ENCODE measurements at regions not wholly inside any gene's neighbourhood (a gene's known extent, or its start where the extent isn't known, plus 50 kb on each side); places are given as distances from the start of the nearest gene placed in this dataset.

DNA sequence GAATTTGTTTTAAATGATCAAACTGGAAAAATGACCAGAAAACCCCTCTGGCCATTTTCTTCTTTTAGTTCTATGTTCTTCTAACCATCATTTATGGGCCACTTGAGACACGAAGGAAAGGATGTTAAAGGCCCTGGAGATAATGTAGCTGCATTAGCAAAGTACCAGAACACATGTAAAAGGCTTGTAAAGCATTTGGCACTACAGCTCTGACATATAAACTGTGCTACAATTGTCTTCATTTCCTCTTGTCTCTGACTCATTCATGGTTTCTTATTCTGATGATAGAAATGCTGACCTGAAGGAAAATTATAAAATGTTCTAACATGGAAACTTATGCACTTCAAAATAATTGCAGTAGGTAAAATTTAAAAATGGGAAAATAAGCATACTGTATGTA is 388.7 kb downstream of the FAT4 start:
- peak; percentile 36 for DNase-seq

DNA sequence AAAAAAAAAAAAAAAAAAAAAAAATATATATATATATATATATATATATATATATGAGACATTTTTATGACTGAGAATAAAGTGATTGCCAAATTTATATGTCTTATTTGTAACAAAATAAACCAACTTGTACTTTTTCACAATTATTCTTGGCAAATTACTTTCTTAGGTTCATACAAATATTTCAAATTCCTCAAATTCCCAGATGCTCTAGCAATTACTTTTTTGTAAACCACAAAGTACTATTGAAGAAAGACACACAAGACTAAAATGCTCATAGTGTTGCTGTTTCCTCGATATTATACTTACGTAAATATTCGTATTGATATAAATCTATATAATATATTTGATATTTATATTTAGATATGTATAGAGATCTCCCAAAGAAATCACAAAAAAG is 390.0 kb downstream of the FAT4 start:
- peak; percentile 60 for DNase-seq

DNA sequence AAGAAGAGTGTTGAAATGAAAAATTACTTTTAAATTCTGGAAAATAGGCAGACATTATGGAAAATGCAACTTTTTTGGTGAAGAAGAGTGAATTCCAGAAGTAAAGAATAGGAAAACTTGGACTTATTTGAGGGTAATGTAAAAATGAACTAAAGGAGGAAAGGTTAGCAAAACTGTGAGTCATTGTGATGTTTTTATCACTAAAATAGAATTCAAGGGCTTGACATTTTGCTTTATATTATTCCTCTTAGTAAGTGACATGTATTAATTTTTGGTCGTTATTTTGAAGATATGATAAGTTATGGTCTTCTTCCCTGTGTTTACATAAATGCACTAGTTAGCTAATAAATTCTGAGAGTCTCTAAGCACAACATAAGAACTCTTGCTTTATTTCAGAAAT is 390.9 kb downstream of the FAT4 start:
- no peak for DNase-seq

DNA sequence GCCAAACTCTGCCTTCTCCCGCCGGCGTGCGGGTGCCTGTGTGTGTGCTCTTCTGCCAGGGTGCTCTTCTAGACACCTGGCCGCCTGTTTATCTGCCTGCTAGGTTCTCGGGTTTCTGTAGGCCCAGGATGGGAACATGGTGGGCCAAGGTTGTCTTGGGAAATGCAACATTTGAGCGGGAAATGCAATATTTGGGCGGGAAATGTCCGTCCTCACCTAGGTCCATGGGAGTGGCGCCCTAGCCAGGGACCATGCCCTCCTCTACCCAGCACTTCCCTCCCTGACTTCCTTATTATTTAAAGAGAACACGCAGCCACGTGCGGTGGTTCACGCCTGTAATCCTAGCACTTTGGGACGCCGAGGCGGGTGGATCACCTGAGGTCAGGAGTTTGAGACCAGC is 392.6 kb downstream of the FAT4 start:
- DNase-seq = no peak

DNA sequence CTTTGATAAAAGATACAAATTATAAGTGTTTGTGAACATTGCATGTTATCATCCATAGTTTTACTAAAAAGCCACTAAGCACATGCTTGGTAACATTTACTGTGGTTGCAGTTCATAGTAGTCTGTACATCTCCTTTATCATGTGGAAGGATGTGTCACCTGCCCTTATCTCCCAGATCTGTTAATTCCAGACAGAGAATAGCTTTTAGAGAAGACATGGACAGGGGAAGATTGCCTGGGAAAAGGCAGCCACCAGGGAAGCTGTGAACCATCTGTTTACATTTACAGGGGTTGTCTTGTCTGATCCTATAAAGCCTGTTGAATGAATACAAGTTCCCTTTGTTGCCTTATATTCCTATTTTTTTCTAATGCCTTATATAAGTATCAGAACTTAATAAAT is 396.0 kb downstream of the FAT4 start:
- DNase-seq = no peak

DNA sequence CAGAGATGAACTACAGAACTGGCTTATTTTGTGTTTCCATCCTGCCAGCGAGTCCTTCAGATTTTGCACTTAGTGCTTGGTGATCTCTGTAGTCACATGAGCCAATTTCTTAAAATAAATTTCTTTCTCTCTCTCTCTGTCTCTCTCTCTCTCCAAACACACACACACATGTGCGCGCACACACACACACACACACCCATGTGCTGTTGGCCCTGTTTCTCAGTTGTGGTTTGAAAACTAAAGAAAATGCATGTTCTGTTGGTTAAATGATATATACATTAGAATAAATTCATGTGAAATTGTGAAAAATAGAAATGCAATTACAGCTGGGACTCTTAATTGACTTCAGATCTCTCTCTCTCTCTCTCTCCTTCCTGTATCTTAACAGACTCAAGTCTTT is 399.3 kb downstream of the FAT4 start:
- DNase-seq = no peak

DNA sequence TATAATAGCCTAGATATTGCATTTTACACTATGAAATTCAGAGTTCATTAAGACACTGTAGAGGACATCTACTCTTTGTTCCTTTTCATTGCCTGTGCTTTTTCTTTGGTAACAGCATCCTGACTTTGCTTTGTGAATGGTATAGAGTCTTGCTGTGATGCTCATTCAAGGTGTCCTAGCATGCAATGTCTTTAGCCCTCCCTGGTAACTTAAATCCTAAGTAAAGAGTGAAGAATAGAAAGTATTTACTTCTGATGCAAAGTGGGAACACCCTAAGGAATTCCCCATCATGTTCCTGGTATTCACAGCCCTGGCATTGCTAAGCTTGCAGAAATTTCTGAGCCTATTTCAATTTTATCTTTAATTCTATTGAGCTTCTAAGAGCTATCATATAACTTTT is 400.1 kb downstream of the FAT4 start:
- peak; percentile 30 for DNase-seq

DNA sequence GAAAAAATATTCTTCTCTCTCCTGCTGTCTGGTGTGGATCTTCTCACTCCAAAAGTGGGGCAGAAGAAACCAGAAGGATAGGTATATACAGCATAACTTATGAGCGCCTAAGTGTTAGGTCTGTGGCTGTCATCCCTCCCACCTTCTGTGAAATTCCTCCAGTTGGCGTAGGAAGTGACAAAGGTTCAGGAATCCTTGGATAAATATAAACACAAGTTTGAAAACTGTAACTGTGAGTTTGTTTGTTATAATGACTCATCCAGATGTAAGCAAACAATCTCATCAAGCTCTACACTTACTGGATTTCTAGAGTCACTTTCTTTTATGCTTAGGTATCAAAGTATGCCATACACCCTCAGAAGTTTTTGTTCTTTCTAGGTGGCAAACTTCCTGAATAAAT is 405.2 kb downstream of the FAT4 start:
- peak; percentile 50 for DNase-seq

DNA sequence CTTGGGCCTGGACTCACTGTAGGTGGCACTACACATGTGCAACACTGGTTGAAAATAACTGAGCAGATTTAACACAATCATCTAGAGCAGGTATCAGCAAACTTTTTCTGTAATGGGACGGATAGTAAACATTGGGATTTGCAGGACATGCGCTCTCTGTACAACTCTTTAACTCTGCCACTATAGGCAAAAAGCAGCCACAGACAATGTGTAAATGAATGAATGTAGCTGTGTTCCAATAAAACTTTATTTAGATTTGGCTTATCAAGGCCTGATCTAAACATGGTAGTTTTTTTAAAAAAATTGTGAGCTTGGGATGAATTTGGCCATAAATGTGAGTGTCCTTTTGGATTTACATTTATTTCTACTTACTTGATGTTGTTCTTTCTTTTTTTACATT is 407.3 kb downstream of the FAT4 start:
- no peak for DNase-seq

DNA sequence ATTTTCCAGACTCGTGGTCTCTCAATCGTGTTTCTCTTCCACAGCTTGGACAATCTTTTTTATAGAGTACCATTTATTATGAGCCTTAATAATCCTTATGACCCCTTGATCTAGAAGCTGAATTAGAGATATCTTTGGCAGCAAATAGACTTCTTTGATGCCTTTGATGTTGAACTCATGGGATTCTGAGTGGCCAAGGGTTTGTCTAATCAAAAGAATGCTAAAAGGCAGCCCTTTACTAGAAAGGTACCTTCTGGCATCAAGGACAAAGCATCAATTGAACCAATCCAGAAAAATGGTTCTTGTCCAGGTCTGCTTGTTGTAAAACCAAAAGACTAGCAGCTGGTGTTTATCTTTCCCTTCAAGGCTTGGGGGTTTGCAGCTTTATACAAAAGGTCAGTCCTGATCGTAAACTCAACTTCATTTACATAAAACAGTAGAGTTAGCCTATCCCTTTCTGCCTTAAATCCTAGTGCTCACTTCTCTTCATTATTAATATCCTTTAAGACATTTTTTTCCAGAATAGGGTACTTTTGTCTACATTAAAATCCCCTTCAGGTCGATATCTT is 411.3 kb downstream of the FAT4 start:
- no peak for DNase-seq

DNA sequence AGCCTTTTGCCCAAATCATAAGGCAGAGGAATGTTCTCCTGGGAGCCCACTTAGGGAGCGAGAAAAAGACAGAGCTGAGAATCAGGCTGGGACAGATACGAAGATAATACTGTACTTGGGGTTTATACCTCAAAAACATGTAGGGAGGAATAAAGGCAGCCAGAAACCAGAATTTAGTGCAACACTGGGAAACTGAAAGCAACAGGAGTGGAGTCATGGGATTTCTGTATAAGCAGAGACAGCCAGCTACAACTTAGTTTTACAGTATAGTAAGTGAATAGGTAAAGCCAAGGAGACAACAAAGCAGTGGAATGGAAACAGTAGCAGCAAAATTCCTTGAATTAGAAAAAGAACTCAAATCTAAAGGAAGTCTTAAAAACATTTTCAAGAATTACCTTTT is 413.2 kb downstream of the FAT4 start:
- no peak for DNase-seq

DNA sequence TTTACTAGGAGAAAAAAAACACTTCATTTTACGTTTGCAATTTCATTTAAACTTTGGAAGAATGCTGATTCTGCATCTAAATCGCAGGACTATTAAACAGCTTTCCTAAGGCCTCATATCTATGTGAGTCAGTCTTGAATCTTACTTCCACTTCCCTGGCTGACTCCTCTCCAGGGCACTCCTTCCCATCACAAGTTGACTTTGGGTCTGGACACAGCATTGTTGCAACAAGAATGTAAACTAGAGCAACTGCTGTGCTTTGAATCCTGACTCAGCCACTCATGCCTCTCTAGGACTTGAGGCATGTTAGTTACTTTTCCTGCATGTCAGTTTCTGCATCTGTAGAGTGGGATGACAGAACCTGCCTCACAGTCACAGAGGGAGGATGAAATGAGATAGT is 413.8 kb downstream of the FAT4 start:
- DNase-seq = peak; percentile 89

DNA sequence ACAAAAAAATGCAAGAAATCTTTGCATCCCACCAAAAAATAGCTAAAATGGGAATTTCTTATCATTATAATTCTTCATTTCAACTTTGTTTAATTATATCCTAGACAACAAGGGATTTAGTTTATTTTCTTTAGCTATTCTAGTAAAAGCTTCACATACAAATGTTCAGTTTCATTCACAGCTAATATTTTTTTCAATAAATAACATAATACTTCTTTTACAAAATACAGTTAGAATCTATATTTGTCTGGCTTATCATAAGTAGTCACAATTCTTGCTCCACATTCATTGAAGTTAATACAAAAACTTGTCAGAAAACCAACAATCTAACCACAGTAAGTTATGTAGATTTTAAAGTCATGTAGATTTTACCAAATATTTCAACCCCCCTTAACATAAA is 414.4 kb downstream of the FAT4 start:
- DNase-seq = peak; percentile 22

DNA sequence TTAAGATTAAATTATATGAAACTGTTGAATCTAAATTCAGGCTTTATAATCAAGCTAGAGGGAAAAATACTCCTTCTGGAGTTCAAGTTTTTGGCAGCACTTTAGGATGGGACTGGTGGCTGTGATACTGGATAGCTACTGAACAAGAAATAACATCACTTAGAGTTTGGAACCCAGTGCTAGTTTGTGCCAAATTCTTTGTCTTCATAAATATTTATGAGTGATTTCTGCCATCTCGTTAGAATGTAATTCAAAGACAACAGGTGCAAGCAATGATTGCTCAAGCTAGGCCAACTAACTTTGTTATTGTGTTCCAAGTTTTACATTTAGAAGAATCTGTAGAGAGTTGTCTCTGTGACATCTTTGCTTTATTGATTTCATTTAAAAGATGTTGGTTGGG is 417.9 kb downstream of the FAT4 start:
- no peak for DNase-seq

DNA sequence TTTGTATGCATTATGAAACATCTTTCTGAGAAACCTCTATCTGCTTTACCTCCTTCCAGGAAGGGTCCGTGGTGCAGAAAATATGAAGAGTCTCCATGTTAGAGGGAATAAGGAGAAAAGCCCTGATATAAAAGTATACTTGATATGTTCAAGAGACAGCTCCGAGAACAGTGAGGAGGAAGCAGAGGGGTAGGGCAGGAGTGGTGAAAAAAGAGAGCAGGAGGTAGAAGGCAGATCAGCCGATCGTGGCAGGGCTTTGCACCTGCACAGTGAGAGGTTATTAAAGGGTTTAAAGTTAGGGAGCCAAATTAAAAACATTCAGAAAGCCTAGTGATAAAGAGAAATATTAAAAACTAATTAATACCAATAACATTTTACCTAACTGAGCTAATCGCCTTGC is 419.7 kb downstream of the FAT4 start:
- no peak for DNase-seq

DNA sequence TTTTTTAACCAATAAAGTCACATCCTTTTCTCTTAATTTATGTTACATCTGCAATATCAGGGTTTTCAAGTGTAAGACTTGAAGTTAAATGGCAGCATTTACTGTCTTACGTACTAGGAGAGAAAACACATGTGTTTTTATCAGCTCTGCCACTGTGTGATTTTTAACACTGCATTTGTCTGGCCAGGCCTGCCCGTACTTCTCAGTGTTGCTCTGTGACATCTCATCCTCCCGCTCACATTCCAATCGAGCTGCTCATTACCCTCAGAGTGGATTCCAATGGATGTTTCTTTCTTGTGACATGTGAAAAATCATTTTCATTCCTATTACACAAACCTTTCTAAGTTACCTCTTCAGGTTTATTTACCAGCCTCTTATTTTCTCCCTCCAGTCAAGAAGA is 420.3 kb downstream of the FAT4 start:
- DNase-seq = peak; percentile 94

DNA sequence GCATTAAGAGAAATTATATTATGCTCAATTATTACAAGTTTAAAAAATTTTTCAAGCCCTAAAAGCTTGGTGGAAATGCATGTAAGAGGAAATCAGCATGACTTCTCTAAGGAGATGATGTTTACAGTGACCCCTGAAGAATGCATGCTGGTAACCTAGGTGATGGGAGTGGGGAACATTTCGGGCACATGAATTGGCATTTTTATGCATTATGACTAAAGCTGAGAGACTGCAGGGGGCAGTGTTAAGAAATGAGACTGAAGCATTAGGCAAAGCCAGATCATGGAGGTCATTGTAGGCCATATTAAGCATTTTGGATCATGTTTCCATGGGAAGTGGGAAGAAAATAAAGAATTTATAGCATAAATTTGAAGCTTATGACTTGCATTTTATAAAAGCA is 421.3 kb downstream of the FAT4 start:
- DNase-seq = peak; percentile 68

DNA sequence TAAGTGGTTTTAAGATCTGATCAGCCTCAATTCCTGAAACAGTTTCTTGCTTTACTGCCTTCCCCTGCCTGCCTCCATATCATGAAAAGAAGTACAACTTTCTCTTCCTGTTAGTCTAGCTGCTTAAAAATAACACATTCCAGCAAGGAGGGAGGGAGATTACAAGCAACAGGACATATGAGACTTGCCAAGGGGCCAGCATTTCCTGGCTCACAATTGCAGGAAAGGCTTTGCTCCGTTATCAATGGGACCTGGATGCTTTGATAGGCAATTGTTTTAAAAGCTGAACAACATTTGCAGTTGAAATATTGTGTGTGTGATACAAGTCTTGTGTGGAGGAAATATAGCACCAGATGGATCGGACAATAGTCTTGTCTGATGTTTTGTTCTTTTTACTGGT is 425.0 kb downstream of the FAT4 start:
- DNase-seq = peak; percentile 52

DNA sequence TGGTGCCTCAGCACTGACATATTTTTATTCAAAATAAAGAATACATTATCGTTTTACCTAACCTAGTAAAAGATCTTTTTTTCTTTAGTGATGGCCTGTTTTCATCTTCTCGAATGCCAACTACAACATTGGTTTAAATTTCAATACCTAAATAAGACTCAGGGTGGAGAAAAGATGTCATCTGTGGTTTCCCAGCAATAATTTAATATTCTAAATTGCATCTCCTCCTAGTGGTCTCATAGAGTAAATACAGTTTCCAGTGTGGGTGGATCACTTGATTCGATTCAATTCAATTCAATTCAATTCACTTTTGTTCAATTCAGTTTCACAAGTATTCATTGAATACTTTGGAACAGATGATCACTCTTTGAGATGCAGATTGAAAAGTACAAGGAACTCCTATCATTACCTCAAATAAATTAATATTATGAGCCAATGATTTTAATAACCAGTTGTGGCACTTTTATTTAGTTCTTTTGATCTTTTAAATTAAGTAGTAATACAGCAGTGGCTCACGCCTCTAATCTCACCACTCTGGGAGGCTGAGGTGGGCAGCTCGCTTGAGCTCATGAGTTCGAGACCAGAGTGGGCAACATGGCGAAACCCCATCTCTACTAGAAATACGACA is 427.2 kb downstream of the FAT4 start:
- DNase-seq = peak; percentile 42

DNA sequence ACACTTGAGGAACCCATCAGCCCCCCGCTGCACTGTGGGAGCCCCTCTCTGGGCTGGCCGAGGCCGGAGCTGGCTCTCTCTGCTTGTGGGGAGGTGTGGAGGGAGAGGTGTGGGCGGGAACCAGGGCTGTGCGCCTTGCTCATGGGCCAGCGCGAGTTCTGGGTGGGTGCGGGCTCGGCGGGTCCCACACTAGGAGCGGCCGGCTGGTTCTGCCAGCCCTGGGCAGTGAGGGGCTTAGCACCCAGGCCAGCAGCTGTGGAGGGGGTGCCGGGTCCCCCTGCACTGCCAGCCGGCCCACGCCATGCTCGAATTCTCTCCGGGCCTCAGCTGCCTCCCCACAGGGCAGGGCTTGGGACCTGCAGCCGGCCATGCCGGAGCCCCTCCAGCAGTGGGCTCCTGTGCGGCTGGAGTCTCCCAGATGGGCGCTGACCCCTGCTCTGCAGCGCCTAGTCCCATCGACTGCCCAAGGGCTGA is 430.2 kb downstream of the FAT4 start:
- DNase-seq = no peak

DNA sequence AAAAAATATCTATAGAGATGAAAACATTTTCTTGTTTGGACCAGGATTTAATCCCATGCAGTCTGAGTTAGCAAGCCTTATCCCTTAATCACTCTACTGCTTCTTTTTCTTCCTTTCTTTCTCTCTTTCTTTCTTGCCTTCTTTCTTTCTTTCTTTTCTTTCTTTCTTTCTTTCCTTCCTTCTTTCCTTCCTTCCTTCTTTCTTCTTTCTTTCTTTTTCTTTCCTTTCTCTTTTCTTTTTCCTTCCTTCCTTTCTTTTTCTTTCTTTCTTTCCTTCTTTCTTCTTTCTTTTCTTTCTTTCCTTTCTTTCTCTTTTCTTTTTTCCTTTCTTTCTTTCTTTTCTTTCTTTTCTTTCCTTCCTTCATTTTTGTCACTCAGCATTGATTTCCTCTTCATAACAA is 434.6 kb downstream of the FAT4 start:
- no peak for DNase-seq

DNA sequence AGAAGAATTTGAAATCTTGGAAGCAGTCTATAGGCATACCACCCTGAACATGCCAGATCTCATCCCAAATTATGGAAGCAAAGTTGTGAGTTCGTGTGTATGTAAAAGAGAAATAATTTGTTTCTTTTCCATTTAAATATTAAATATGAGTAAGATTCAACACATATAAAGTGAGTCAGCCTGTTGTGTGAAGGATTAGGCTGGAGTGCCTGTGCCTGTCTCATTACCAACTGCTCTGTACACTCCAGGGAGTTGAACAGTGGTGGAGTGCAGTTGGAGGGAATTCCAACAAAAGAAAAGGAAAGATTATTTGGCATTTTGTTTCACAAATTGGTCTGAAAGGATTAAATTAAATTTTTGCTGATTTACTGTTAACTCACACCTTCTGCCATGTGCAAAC is 435.6 kb downstream of the FAT4 start:
- peak; percentile 44 for DNase-seq

DNA sequence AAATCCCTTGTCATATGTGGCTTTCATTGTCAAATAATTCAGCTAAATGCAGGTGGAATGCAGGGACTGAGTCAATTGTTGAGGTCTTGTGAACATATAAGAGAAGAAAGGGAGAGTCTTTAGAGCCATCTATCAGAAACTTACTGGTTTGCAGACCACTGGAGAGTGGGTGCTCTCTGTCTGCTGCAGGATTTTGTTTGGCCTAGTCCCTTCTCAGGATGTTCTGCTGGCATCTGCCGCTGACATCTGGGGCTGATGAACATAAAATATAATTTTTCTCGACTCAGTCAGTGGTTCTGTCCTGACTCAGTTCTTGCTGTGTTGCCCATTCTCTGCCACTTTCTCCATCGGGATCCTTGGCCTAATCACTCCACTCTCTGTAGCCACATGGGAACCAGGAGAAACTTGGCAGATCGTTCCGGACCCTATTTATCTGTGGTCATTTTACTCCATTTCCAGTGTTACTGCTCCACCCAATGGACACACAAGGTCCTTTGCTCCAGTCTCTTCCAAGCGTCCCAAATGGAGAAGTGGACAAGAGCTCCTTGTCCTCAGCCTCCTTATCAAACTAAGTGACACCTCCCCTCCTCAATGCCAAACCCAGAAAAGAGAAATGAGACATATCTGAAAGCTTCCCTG is 436.2 kb downstream of the FAT4 start:
- DNase-seq = peak; percentile 38

DNA sequence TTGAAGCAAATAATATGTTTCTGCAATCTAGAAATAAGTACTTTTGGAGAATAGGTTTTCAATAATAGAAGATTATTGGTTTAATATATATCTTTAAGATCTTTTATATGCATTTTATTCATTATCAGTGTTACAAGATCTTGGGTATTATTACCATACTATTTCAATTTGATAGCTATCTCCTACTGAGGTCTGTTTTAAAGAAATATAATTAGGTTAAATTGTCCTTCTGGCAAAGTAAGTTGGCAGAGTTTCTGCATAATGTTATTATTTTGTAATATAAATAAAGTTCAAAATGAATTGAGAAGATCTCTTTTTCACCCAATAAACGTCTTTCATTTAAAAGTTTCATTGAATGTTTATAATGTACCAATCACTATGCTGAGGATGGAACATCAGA is 443.7 kb downstream of the FAT4 start:
- no peak for DNase-seq

Data from fibroblast of skin of back (primary cell).